ENCODE measurements at regions not wholly inside any gene's neighbourhood (a gene's known extent, or its start where the extent isn't known, plus 50 kb on each side); places are given as distances from the start of the nearest gene placed in this dataset.

GRCh38 chr4:38426532-38426931 lies 237.5 kb upstream of the KLF3 start:
- TF ChIP-seq, protein P1, sequence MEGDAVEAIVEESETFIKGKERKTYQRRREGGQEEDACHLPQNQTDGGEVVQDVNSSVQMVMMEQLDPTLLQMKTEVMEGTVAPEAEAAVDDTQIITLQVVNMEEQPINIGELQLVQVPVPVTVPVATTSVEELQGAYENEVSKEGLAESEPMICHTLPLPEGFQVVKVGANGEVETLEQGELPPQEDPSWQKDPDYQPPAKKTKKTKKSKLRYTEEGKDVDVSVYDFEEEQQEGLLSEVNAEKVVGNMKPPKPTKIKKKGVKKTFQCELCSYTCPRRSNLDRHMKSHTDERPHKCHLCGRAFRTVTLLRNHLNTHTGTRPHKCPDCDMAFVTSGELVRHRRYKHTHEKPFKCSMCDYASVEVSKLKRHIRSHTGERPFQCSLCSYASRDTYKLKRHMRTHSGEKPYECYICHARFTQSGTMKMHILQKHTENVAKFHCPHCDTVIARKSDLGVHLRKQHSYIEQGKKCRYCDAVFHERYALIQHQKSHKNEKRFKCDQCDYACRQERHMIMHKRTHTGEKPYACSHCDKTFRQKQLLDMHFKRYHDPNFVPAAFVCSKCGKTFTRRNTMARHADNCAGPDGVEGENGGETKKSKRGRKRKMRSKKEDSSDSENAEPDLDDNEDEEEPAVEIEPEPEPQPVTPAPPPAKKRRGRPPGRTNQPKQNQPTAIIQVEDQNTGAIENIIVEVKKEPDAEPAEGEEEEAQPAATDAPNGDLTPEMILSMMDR (IDR thresholded peaks at IDR 0.05; ENCODE audit: insufficient read depth, low read depth, low read length, missing control alignments), result no peak
- no peak overlapping the region for H3K4me3 ChIP-seq (ENCODE audit: low read depth, low read length)
- no peak for DNase-seq (ENCODE audit: low read depth)

- no peak overlapping the region for H3K4me3 ChIP-seq (ENCODE audit: low read depth, low read length)
- no peak for DNase-seq (ENCODE audit: low read depth)
- TF ChIP-seq, protein P1 (IDR thresholded peaks at IDR 0.05; ENCODE audit: insufficient read depth, low read depth, low read length, missing control alignments), result no peak
Measured at GRCh38 chr4:38430841-38431240, 233.2 kb upstream of the KLF3 start.

DNA sequence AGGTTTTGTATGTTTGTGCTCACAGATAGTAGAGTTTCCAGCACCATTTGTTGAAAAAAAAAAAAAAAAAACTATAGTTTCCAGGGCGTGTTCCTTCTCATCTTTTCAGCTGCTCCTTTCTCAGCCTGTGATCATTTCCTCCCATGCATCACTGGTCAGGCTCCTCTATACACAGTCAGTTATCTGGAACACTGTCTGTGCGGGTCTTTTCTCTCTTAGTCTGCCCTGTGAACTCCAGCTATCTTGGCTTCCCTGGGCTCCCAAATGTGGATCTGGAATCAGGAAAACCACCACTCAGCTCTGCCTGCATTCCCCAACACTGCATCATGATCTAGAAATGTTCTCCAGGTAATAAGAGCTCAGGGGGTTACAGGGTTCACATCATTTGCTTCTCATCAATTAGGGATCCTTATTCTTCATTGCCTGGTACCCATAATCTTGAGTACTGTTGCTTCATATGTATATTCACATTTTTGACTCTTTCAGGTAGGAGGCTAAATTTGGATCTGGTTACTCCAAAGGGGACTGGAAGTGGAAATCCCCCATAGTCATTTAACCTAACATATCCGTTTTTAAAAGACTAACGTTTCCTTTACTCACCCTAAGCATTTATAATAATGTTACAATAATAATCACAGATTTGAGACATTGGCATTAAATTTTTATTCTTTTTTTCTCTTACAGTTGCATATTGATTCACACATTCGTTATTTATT lies 221.8 kb upstream of the KLF3 start:
- peak; percentile 32 for DNase-seq (ENCODE audit: low read depth)
- TF ChIP-seq, protein P1 (IDR thresholded peaks at IDR 0.05; ENCODE audit: insufficient read depth, low read depth, low read length, missing control alignments), result no peak
- no peak overlapping the region for H3K4me3 ChIP-seq (ENCODE audit: low read depth, low read length)

- no peak overlapping the region for H3K4me3 ChIP-seq (ENCODE audit: low read depth, low read length)
- no peak for DNase-seq (ENCODE audit: low read depth)
- TF ChIP-seq, protein P1 (IDR thresholded peaks at IDR 0.05; ENCODE audit: insufficient read depth, low read depth, low read length, missing control alignments), result no peak
Measured at GRCh38 chr4:38449506-38450174, 214.4 kb upstream of the KLF3 start.

DNA sequence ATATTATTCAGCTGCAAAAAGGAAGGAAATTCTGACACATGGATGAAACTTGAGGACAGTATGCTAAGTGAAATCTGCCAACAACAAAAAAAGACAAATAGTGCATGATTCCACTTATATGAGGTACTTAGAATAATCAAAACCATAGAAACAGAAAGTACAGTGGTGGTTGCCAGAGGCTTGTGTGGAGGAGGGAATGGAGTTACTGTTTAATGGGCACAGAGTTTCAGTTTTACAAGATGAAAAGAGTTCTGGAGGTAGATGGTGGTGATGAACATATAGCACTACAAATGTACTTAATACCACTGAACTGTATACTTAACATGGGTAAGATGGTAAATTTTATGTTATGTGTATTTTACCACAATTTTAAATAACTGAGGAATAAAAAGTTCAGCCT lies 212.0 kb upstream of the KLF3 start:
- TF ChIP-seq, protein P1 (IDR thresholded peaks at IDR 0.05; ENCODE audit: insufficient read depth, low read depth, low read length, missing control alignments), result no peak
- H3K4me3 ChIP-seq (ENCODE audit: low read depth, low read length), result no peak overlapping the region
- peak; percentile 12 for DNase-seq (ENCODE audit: low read depth)

DNA sequence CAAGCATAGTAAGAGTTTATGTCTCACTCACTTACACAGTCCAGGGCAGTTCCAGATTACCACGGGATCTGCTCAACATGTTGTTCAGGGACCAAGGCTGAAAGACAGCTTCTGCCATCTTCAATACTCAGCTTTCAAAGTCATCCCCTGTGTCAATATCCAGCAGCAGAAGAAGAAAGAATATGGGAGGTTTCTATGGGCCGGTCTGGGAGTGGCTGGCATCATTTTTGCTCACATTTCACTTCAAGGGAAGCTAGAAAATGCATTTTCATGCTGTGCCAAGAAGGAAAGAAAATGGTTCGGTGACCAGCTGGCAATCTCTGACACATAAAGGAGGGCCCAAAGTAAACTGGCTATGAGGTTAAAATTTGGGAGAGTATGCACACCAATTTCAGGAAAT lies 211.5 kb upstream of the KLF3 start:
- TF ChIP-seq, protein P1 (IDR thresholded peaks at IDR 0.05; ENCODE audit: insufficient read depth, low read depth, low read length, missing control alignments), result no peak
- no peak overlapping the region for H3K4me3 ChIP-seq (ENCODE audit: low read depth, low read length)
- no peak for DNase-seq (ENCODE audit: low read depth)
